ENCODE measurements at regions not wholly inside any gene's neighbourhood (a gene's known extent, or its start where the extent isn't known, plus 50 kb on each side); places are given as distances from the start of the nearest gene placed in this dataset.

GRCh38 chr11:43575913-43576310 lies 104.6 kb upstream of the HSD17B12 start:
- no peaks in the 10 kb centered on the region for H3K79me2 ChIP-seq (ENCODE audit: control insufficient read depth, insufficient read depth, low read length)
- no peak overlapping the region for H3K4me3 ChIP-seq (ENCODE audit: control extremely low read depth in 1 of 5, extremely low read depth in 1 of 5, insufficient read depth in 1 of 5, low read depth in 2 of 5, low read length in 4 of 5)
- Mint-ChIP-seq H3K4me1 (peaks cover 41% of the 10 kb centered on the region), H3K27me3 (peaks cover 95% of the 10 kb centered on the region), H3K27ac (no peak overlapping the region), H3K9me3 (ENCODE audit: insufficient read depth) (no peaks in the 10 kb centered on the region), H3K4me3 (no peak overlapping the region)
- H4K20me1 ChIP-seq (ENCODE audit: control insufficient read depth, insufficient read depth, low read length, poor library complexity, severe bottlenecking): no peaks in the 10 kb centered on the region
- WGBS (ENCODE audit: insufficient coverage): 5% methylated on average over 2 of the region's 11 CpGs
- no peak for TF ChIP-seq EZH2 (IDR thresholded peaks at IDR 0.05; ENCODE audit: borderline replicate concordance, insufficient read depth, low read depth, low read length, poor library complexity, severe bottlenecking)
- TF ChIP-seq CTCF (IDR thresholded peaks at IDR 0.05): no peak
- H3K36me3 ChIP-seq (replicated peaks in 1 of 2; ENCODE audit: control extremely low read depth in 1 of 2, control insufficient read depth in 1 of 2, extremely low read depth in 1 of 2, insufficient read depth in 2 of 2, low read length in 1 of 2): no peaks in the 10 kb centered on the region
- ATAC-seq (ENCODE audit: low read depth) (no peak), DNase-seq (no peak)
- H3K4me2 ChIP-seq (replicated peaks; ENCODE audit: low read depth, low read length, poor library complexity, severe bottlenecking): no peak overlapping the region
- intact Hi-C loops (cut with micrococcal nuclease): no loop called here
- ChIA-PET POLR2A (no interaction called here), CTCF (interaction anchor here (1.1 kb wide), 1 partner anchor 9 kb away, joined by 3 read pairs; no protein-coding TSS in a partner anchor)
- H3K9me3 ChIP-seq (ENCODE audit: control extremely low read depth in 1 of 3, control insufficient read depth in 2 of 3, insufficient read depth in 1 of 3, low read length in 2 of 3): peaks cover 0 to 17% (median 0%) of the 10 kb centered on the region in 3 donors
- peaks cover 22 to 40% of the 10 kb centered on the region in 2 donors for H3K4me1 ChIP-seq (ENCODE audit: control insufficient read depth in 2 of 2, insufficient read depth in 2 of 2, low read length in 2 of 2)
- H2AFZ ChIP-seq (ENCODE audit: insufficient read depth, low read depth, low read length, poor library complexity, severe bottlenecking): no peak overlapping the region
- no peak overlapping the region for H3K9ac ChIP-seq (ENCODE audit: low read length)
- no peak overlapping the region for H3K27ac ChIP-seq (ENCODE audit: low read length in 2 of 2)
- H3K27me3 ChIP-seq (replicated peaks in 1 of 4; ENCODE audit: control extremely low read depth in 1 of 4, control insufficient read depth in 3 of 4, insufficient read depth in 4 of 4, low read length in 3 of 4): peaks cover 0 to 80% (median 62%) of the 10 kb centered on the region in 4 experiments

- ChIA-PET POLR2A (no interaction called here), CTCF (interaction anchor here (1.1 kb wide), 1 partner anchor 10 kb away, joined by 3 read pairs; no protein-coding TSS in a partner anchor)
- H3K27ac Mint-ChIP-seq: no peak overlapping the region
- no peak overlapping the region for H3K4me3 ChIP-seq (ENCODE audit: control extremely low read depth in 1 of 5, extremely low read depth in 1 of 5, insufficient read depth in 1 of 5, low read depth in 2 of 5, low read length in 4 of 5)
- no peak overlapping the region for H2AFZ ChIP-seq (ENCODE audit: insufficient read depth, low read depth, low read length, poor library complexity, severe bottlenecking)
- H3K4me1 Mint-ChIP-seq: peaks cover 45% of the 10 kb centered on the region
- H3K4me1 ChIP-seq (ENCODE audit: control insufficient read depth in 2 of 2, insufficient read depth in 2 of 2, low read length in 2 of 2): peaks cover 27 to 44% of the 10 kb centered on the region in 2 donors
- intact Hi-C loops (cut with micrococcal nuclease): no loop called here
- 12% methylated on average over 5 of the region's 11 CpGs for WGBS (ENCODE audit: insufficient coverage)
- no peaks in the 10 kb centered on the region for H3K36me3 ChIP-seq (replicated peaks in 1 of 2; ENCODE audit: control extremely low read depth in 1 of 2, control insufficient read depth in 1 of 2, extremely low read depth in 1 of 2, insufficient read depth in 2 of 2, low read length in 1 of 2)
- DNase-seq (no peak), ATAC-seq (ENCODE audit: low read depth) (no peak)
- H3K4me2 ChIP-seq (replicated peaks; ENCODE audit: low read depth, low read length, poor library complexity, severe bottlenecking): no peak overlapping the region
- no peaks in the 10 kb centered on the region for H3K9me3 Mint-ChIP-seq (ENCODE audit: insufficient read depth)
- TF ChIP-seq EZH2 (IDR thresholded peaks at IDR 0.05; ENCODE audit: borderline replicate concordance, insufficient read depth, low read depth, low read length, poor library complexity, severe bottlenecking) (no peak), CTCF (IDR thresholded peaks at IDR 0.05) (no peak)
- peaks cover 0 to 85% (median 64%) of the 10 kb centered on the region in 4 experiments for H3K27me3 ChIP-seq (replicated peaks in 1 of 4; ENCODE audit: control extremely low read depth in 1 of 4, control insufficient read depth in 3 of 4, insufficient read depth in 4 of 4, low read length in 3 of 4)
- no peak overlapping the region for H3K9ac ChIP-seq (ENCODE audit: low read length)
- peaks cover 93% of the 10 kb centered on the region for H3K27me3 Mint-ChIP-seq
- H3K27ac ChIP-seq (ENCODE audit: low read length in 2 of 2): no peak overlapping the region
- H4K20me1 ChIP-seq (ENCODE audit: control insufficient read depth, insufficient read depth, low read length, poor library complexity, severe bottlenecking): no peaks in the 10 kb centered on the region
- peak overlapping the region; percentile 29 for H3K4me3 Mint-ChIP-seq
- peaks cover 0 to 21% (median 0%) of the 10 kb centered on the region in 3 donors for H3K9me3 ChIP-seq (ENCODE audit: control extremely low read depth in 1 of 3, control insufficient read depth in 2 of 3, insufficient read depth in 1 of 3, low read length in 2 of 3)
- no peaks in the 10 kb centered on the region for H3K79me2 ChIP-seq (ENCODE audit: control insufficient read depth, insufficient read depth, low read length)
These were observed 104.2 kb upstream of the HSD17B12 start for GRCh38 chr11:43576320-43576802.

All from B cell (primary cell).